Naive thymus-derived CD4-positive, alpha-beta T cell (primary cell): ENCODE measurements at regions not wholly inside any gene's neighbourhood (a gene's known extent, or its start where the extent isn't known, plus 50 kb on each side); places are given as distances from the start of the nearest gene placed in this dataset.

Experiments used
- ATAC-seq: fragments of 150-1000 bp; cut with Tn5 transposase; 2 replicates; pipeline ENCODE4 v1.10.0; 2021; ENCODE audit warnings: mild to moderate bottlenecking, moderate library complexity
- CTCF ChIA-PET: fragments of 350-600 bp; sonication (Branson Sonifier 250); formaldehyde crosslinking; loops from one replicate; lab custom pipeline; 2021; ENCODE audit warnings: antibody characterized with exemption; lab: Charles Lee
- POLR2A ChIA-PET: fragments of 350-600 bp; sonication (Branson Sonifier 250); formaldehyde crosslinking; loops from one replicate; lab custom pipeline; 2021; ENCODE audit warnings: antibody characterized with exemption, inconsistent platforms; lab: Charles Lee
- DNase-seq, 9 donors: peaks; one replicate each; pipeline versions ENCODE4 v3.0.0 to v3.0.0-alpha.2; 2020 to 2022; ENCODE audit warnings: mixed read lengths in 1 of 9
- H3K27ac ChIP-seq: one replicate; pipeline ENCODE4 v1.7.0; 2013; ENCODE audit warnings: mild to moderate bottlenecking, low read depth, low read length, moderate library complexity
- H3K27me3 ChIP-seq, 2 donors: one replicate each; pipeline ENCODE4 v1.7.0; 2013; ENCODE audit warnings: low read length in 2 of 2, mild to moderate bottlenecking in 2 of 2, moderate library complexity in 2 of 2; ENCODE audit not compliant: control insufficient read depth in 2 of 2, insufficient read depth in 2 of 2
- H3K36me3 ChIP-seq, 3 experiments: 1 replicate in 2 of 3; 2 replicates in 1 of 3; pipeline ENCODE4 v1.7.0; 2013; ENCODE audit warnings: low read length in 3 of 3, mild to moderate bottlenecking in 3 of 3, moderate library complexity in 1 of 3; ENCODE audit not compliant: insufficient read depth in 3 of 3, control insufficient read depth in 2 of 3
- H3K4me1 ChIP-seq, 2 donors: one replicate each; pipeline ENCODE4 v1.7.0; 2013; ENCODE audit warnings: low read length in 2 of 2, mild to moderate bottlenecking in 2 of 2, moderate library complexity in 1 of 2; ENCODE audit not compliant: control insufficient read depth in 2 of 2, insufficient read depth in 2 of 2
- H3K4me3 ChIP-seq: 2 replicates; pipeline ENCODE4 v1.7.0; 2013; ENCODE audit warnings: mild to moderate bottlenecking, low read length
- H3K9me3 ChIP-seq, 3 experiments: 1 replicate in 2 of 3; 2 replicates in 1 of 3; pipeline ENCODE4 v1.7.0; 2013; ENCODE audit warnings: low read length in 3 of 3; ENCODE audit not compliant: control insufficient read depth in 2 of 3
- H3K27ac Mint-ChIP-seq, 9 donors: one replicate each; pipeline ENCODE4 v1.8.0; 2020 to 2022; ENCODE audit warnings: mixed read lengths in 9 of 9, mild to moderate bottlenecking in 8 of 9, moderate library complexity in 5 of 9, inconsistent platforms in 2 of 9
- H3K27me3 Mint-ChIP-seq, 5 donors: one replicate each; pipeline ENCODE4 v1.8.0; 2021 to 2022; ENCODE audit warnings: mixed read lengths in 5 of 5, mild to moderate bottlenecking in 1 of 5
- H3K36me3 Mint-ChIP-seq, 5 donors: one replicate each; pipeline ENCODE4 v1.8.0; 2020 to 2022; ENCODE audit warnings: mixed read lengths in 5 of 5, mild to moderate bottlenecking in 3 of 5, inconsistent platforms in 1 of 5
- H3K4me1 Mint-ChIP-seq, 7 donors: one replicate each; pipeline ENCODE4 v1.8.0; 2020 to 2022; ENCODE audit warnings: mixed read lengths in 7 of 7, mild to moderate bottlenecking in 3 of 7, inconsistent platforms in 1 of 7
- H3K4me3 Mint-ChIP-seq, 10 donors: one replicate each; pipeline ENCODE4 v1.8.0; 2020 to 2022; ENCODE audit warnings: mild to moderate bottlenecking in 10 of 10, mixed read lengths in 10 of 10, moderate library complexity in 6 of 10, inconsistent platforms in 2 of 10
- H3K9me3 Mint-ChIP-seq, 11 donors: one replicate each; pipeline ENCODE4 v1.8.0; 2020 to 2022; ENCODE audit warnings: mixed read lengths in 11 of 11, mild to moderate bottlenecking in 4 of 11, inconsistent platforms in 1 of 11, moderate library complexity in 1 of 11
- intact Hi-C, 2 donors: fragments of 100-400 bp; cut with micrococcal nuclease; formaldehyde crosslinking; loops; one replicate each; pipeline ENCODE4 v1.15.1; 2023

GRCh38 chr3:127462111-127462655 is 128.3 kb downstream of the TPRA1 start:
- Histone ChIP-seq H3K4me3 (no peak overlapping the region), H3K27me3 (peaks cover 0 to 6% of the 10 kb centered on the region in 2 donors), H3K9me3 (no peaks in the 10 kb centered on the region), H3K27ac (no peak overlapping the region), H3K4me1 (no peaks in the 10 kb centered on the region), H3K36me3 (no peaks in the 10 kb centered on the region)
- Mint-ChIP-seq H3K4me1 (peaks cover 0 to 2% (median 0%) of the 10 kb centered on the region in 7 donors), H3K9me3 (peaks cover 0 to 4% (median 0%) of the 10 kb centered on the region in 11 donors), H3K36me3 (no peaks in the 10 kb centered on the region), H3K27ac (no peak overlapping the region), H3K27me3 (peaks cover 19 to 57% (median 38%) of the 10 kb centered on the region in 5 donors), H3K4me3 (no peak overlapping the region)
- intact Hi-C loops, result no loop called here
- ChIA-PET CTCF (no interaction called here), POLR2A (no interaction called here)
- ATAC-seq (no peak), DNase-seq (no peak)

- Mint-ChIP-seq H3K4me1 (peaks cover 0 to 6% (median 1%) of the 10 kb centered on the region in 7 donors), H3K27me3 (peaks cover 26 to 60% (median 41%) of the 10 kb centered on the region in 5 donors), H3K36me3 (peaks cover 0 to under 1% (median 0%) of the 10 kb centered on the region in 5 donors), H3K4me3 (no peak overlapping the region), H3K27ac (no peak overlapping the region), H3K9me3 (peaks cover 0 to 4% (median 0%) of the 10 kb centered on the region in 11 donors)
- no peak for DNase-seq
- no peaks in the 10 kb centered on the region for H3K36me3 ChIP-seq
- H3K9me3 ChIP-seq, result no peaks in the 10 kb centered on the region
- no peak overlapping the region for H3K4me3 ChIP-seq
- CTCF ChIA-PET, result no interaction called here
- POLR2A ChIA-PET, result no interaction called here
- H3K4me1 ChIP-seq, result no peaks in the 10 kb centered on the region
- H3K27ac ChIP-seq, result no peak overlapping the region
- intact Hi-C loops, result no loop called here
- peaks cover 0 to 6% of the 10 kb centered on the region in 2 donors for H3K27me3 ChIP-seq
- no peak for ATAC-seq
These were observed 129.1 kb downstream of the TPRA1 start for GRCh38 chr3:127461286-127461910.

- no peak for ATAC-seq
- DNase-seq, result no peak
- H3K27ac ChIP-seq, result no peak overlapping the region
- Mint-ChIP-seq H3K4me3 (no peak overlapping the region), H3K27ac (no peak overlapping the region), H3K36me3 (peaks cover 0 to 4% (median 0%) of the 10 kb centered on the region in 5 donors), H3K27me3 (peaks cover 36 to 65% (median 47%) of the 10 kb centered on the region in 5 donors), H3K4me1 (peaks cover 4 to 16% (median 12%) of the 10 kb centered on the region in 7 donors), H3K9me3 (peaks cover 0 to 4% (median 0%) of the 10 kb centered on the region in 11 donors)
- POLR2A ChIA-PET, result no interaction called here
- CTCF ChIA-PET, result no interaction called here
- intact Hi-C loops, result loop anchor here in 1 of 2 donors (5.0 kb wide), 1 partner anchor 478 kb away; the partner anchor contains the start of gene PLXNA1
- no peaks in the 10 kb centered on the region for H3K9me3 ChIP-seq
- no peak overlapping the region for H3K4me3 ChIP-seq
- H3K27me3 ChIP-seq, result peaks cover 0 to 6% of the 10 kb centered on the region in 2 donors
- no peaks in the 10 kb centered on the region for H3K36me3 ChIP-seq
- no peaks in the 10 kb centered on the region for H3K4me1 ChIP-seq
These were observed 130.6 kb downstream of the TPRA1 start for GRCh38 chr3:127459891-127460290.

- peaks cover 0 to 8% of the 10 kb centered on the region in 2 donors for H3K27me3 ChIP-seq
- POLR2A ChIA-PET, result no interaction called here
- peaks cover 0 to 4% (median 0%) of the 10 kb centered on the region in 11 donors for H3K9me3 Mint-ChIP-seq
These were observed 131.6 kb downstream of the TPRA1 start for GRCh38 chr3:127458696-127459604.

GRCh38 chr3:127457546-127458145 is 132.9 kb downstream of the TPRA1 start:
- peaks cover 47 to 76% (median 65%) of the 10 kb centered on the region in 5 donors for H3K27me3 Mint-ChIP-seq

More at GRCh38 chr3:127458696-127459604, 131.6 kb downstream of the TPRA1 start:
- H3K4me1 Mint-ChIP-seq, result peaks cover 4 to 18% (median 14%) of the 10 kb centered on the region in 7 donors
- DNase-seq, result peak in 4 of 9 donors; percentile 8 to 19 (median 12)
- Histone ChIP-seq H3K4me3 (no peak overlapping the region), H3K4me1 (no peaks in the 10 kb centered on the region), H3K9me3 (no peaks in the 10 kb centered on the region), H3K36me3 (no peaks in the 10 kb centered on the region), H3K27ac (no peak overlapping the region)
- H3K27ac Mint-ChIP-seq, result peak overlapping the region in 1 of 9 donors; percentile 9
- H3K36me3 Mint-ChIP-seq, result peaks cover 0 to 7% (median 0%) of the 10 kb centered on the region in 5 donors
- CTCF ChIA-PET, result no interaction called here
- ATAC-seq, result no peak
- H3K4me3 Mint-ChIP-seq, result no peak overlapping the region
- intact Hi-C loops, result loop anchor here in 1 of 2 donors (5.0 kb wide), 1 partner anchor 477 kb away; the partner anchor contains the start of gene PLXNA1
- peaks cover 43 to 67% (median 55%) of the 10 kb centered on the region in 5 donors for H3K27me3 Mint-ChIP-seq

GRCh38 chr3:127457094-127457475 is 133.4 kb downstream of the TPRA1 start:
- H3K4me3 Mint-ChIP-seq, result peak overlapping the region in 5 of 10 donors; percentile 10 to 77 (median 16)
- no peak overlapping the region for H3K27ac Mint-ChIP-seq
- Histone ChIP-seq H3K9me3 (no peaks in the 10 kb centered on the region), H3K4me3 (no peak overlapping the region), H3K27ac (no peak overlapping the region), H3K4me1 (no peaks in the 10 kb centered on the region), H3K36me3 (no peaks in the 10 kb centered on the region), H3K27me3 (peaks cover 0 to 8% of the 10 kb centered on the region in 2 donors)
- ATAC-seq (no peak), DNase-seq (no peak)
- H3K9me3 Mint-ChIP-seq, result peaks cover 0 to 7% (median 0%) of the 10 kb centered on the region in 11 donors
- ChIA-PET POLR2A (no interaction called here), CTCF (no interaction called here)
- peaks cover 0 to 7% (median 0%) of the 10 kb centered on the region in 5 donors for H3K36me3 Mint-ChIP-seq
- H3K4me1 Mint-ChIP-seq, result peaks cover 4 to 18% (median 14%) of the 10 kb centered on the region in 7 donors
- intact Hi-C loops, result loop anchor here in 1 of 2 donors (5.0 kb wide), 1 partner anchor 475 kb away; the partner anchor contains the start of gene PLXNA1
- H3K27me3 Mint-ChIP-seq, result peaks cover 47 to 78% (median 65%) of the 10 kb centered on the region in 5 donors

More at GRCh38 chr3:127457546-127458145, 132.9 kb downstream of the TPRA1 start:
- Histone ChIP-seq H3K27ac (no peak overlapping the region), H3K36me3 (no peaks in the 10 kb centered on the region), H3K4me3 (no peak overlapping the region), H3K27me3 (peaks cover 0 to 8% of the 10 kb centered on the region in 2 donors), H3K9me3 (no peaks in the 10 kb centered on the region), H3K4me1 (no peaks in the 10 kb centered on the region)
- H3K27ac Mint-ChIP-seq, result peak overlapping the region in 1 of 9 donors; percentile 43
- peak overlapping the region in 4 of 10 donors; percentile 10 to 77 (median 34) for H3K4me3 Mint-ChIP-seq
- peaks cover 0 to 6% (median 0%) of the 10 kb centered on the region in 11 donors for H3K9me3 Mint-ChIP-seq
- H3K4me1 Mint-ChIP-seq, result peaks cover 4 to 18% (median 14%) of the 10 kb centered on the region in 7 donors
- POLR2A ChIA-PET, result no interaction called here
- ATAC-seq, result no peak
- DNase-seq, result no peak
- CTCF ChIA-PET, result no interaction called here
- H3K36me3 Mint-ChIP-seq, result peaks cover 0 to 7% (median 0%) of the 10 kb centered on the region in 5 donors
- intact Hi-C loops, result loop anchor here in 1 of 2 donors (5.0 kb wide), 1 partner anchor 475 kb away; the partner anchor contains the start of gene PLXNA1
